HEK293 (cell line): ENCODE measurements at regions not wholly inside any gene's neighbourhood (a gene's known extent, or its start where the extent isn't known, plus 50 kb on each side); places are given as distances from the start of the nearest gene placed in this dataset.

Source experiments
- CTCF ChIP-seq: fragments of 450-650 bp; formaldehyde crosslinking; IDR thresholded peaks from 2 replicates; pipeline ENCODE4 v1.5.1; 2016; ENCODE audit warnings: missing biosample characterization, missing genetic modification characterization
- PATZ1 ChIP-seq: fragments of 450-650 bp; formaldehyde crosslinking; IDR thresholded peaks from 2 replicates; pipeline ENCODE4 v1.5.1; 2016; ENCODE audit warnings: missing biosample characterization, missing genetic modification characterization
- ZNF114 ChIP-seq: fragments of 450-650 bp; formaldehyde crosslinking; IDR thresholded peaks from 2 replicates; pipeline ENCODE4 v1.5.0; 2017; ENCODE audit warnings: missing biosample characterization, missing genetic modification characterization
- ZNF302 ChIP-seq: fragments of 450-650 bp; formaldehyde crosslinking; IDR thresholded peaks from 2 replicates; pipeline ENCODE4 v1.5.1; 2016; ENCODE audit warnings: missing biosample characterization, missing genetic modification characterization, low read depth
- ZNF692 ChIP-seq: fragments of 450-650 bp; formaldehyde crosslinking; IDR thresholded peaks from 2 replicates; pipeline ENCODE4 v1.5.1; 2016; ENCODE audit warnings: missing biosample characterization, missing genetic modification characterization

GRCh38 chr13:53719281-53719680 is 690.7 kb downstream of the OLFM4 start:
- TF ChIP-seq CTCF (tag by site-specific recombination) (no peak), ZNF114 (tag by site-specific recombination) (no peak), ZNF692 (tag by site-specific recombination) (no peak), PATZ1 (tag by site-specific recombination) (no peak), ZNF302 (tag by site-specific recombination) (no peak)
